Fibroblast of skin of scalp (primary cell): ENCODE measurements at regions not wholly inside any gene's neighbourhood (a gene's known extent, or its start where the extent isn't known, plus 50 kb on each side); places are given as distances from the start of the nearest gene placed in this dataset.
"Not testable (repeated sequence)": the region's sequence is repeated elsewhere in the genome, so short reads cannot be mapped to it uniquely, and the experiment has no call there.

ENCODE experiments used
- DNase-seq: peaks from one replicate; pipeline ENCODE4 v3.0.0-alpha.2; 2013

- no peak for DNase-seq
Observed at GRCh38 chr5:29218138-29218537, 1975.3 kb upstream of the CDH6 start.

DNA sequence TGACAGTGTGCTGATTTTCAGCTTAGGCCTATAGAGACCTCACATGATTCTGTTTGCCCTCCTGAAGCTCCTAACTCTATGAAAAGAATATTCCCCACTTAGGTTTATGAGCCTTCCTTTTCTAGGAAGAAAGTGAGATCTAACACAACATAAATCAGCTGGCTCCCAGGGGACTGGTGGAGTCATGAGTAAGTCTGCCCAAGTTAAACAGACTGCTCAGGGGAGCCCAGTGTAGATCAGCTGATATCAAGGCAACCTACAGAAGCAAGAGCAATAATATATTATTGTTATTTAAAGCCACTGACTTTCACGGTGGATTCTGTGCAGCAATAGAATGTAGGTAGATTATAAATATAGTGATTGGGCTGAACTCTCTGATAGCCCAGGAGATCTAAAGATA, 1978.6 kb upstream of the CDH6 start:
- DNase-seq: no peak

- no peak for DNase-seq
Observed at GRCh38 chr5:29213475-29213874, 1980.0 kb upstream of the CDH6 start.

GRCh38 chr5:29208024-29208423, 1985.5 kb upstream of the CDH6 start:
- DNase-seq: no peak

DNA sequence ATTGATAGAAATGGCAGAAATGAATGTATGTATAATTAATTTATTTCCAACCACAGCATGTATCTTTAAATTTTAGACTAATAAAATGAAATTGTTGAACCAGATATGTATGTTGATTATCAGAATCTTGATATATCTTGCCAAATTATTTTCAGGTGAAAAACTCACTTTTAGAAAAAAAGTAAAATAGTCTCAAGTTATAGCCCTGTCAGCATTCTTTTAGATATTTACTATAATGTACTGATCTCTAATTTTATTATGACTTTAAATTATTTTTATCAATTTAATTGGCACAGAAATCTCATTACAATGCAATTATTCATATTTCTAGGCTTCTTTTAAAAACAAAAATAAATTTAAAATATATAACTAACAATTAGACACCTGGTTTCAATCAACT, 1990.4 kb upstream of the CDH6 start:
- no peak for DNase-seq

DNA sequence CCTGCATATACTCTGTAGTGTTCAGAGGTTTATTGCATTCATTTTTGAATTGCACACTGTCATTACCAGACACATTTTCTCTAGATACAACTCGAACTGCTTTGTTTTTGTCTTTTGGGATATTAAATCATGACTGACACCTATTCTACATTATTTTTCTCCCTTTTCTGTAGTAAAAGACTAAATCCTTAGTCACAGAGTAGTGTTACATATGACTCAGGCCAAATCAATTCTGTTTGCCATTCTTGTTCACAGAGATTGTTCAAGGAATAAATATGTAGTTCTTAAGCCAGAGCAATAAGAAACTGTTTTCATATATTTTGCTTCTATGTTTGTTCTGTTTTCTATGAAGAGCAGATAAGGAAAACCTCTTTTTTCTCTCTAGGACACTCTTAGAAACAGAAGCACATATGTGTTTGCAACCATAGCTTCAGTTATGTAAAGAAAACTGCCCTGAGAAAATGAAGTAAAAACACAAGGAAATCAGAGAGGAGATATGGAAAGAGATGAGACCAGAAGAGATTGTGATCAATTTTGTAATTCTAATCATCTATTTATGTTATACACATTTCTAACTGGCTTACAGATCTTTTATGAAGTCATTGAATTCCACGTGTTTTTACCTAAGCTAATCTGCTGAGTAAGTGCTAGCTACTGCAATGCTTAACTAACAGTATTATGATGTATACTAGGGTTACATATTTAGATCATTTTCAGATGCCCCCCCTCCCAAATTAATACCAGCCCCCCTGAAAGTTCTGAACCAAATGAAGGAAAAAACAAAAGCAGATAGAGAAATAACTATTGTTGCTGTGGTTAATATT, 1995.6 kb upstream of the CDH6 start:
- no peak for DNase-seq

GRCh38 chr5:29193972-29194371, 1999.5 kb upstream of the CDH6 start:
- DNase-seq: no peak

DNA sequence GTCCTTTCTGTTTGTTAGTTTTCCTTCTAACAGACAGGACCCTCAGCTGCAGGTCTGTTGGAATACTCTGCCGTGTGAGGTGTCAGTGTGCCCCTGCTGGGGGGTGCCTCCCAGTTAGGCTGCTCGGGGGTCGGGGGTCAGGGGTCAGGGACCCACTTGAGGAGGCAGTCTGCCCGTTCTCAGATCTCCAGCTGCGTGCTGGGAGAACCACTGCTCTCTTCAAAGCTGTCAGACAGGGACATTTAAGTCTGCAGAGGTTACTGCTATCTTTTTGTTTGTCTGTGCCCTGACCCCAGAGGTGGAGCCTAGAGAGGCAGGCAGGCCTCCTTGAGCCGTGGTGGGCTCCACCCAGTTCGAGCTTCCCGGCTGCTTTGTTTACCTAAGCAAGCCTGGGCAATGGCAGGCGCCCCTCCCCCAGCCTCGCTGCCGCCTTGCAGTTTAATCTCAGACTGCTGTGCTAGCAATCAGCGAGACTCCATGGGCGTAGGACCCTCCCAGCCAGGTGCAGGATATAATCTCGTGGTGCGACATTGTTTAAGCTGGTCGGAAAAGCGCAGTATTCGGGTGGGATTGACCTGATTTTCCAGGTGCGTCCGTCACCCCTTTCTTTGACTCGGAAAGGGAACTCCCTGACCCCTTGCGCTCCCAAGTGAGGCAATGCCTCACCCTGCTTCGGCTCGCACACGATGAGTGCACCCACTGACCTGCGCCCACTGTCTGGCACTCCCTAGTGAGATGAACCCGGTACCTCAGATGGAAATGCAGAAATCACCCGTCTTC, 2002.0 kb upstream of the CDH6 start:
- not testable (repeated sequence) for DNase-seq

- not testable (repeated sequence) for DNase-seq
Observed at GRCh38 chr5:29190398-29190797, 2003.1 kb upstream of the CDH6 start.

- not testable (repeated sequence) for DNase-seq
Observed at GRCh38 chr5:29186380-29186779, 2007.1 kb upstream of the CDH6 start.

- DNase-seq: no peak
Observed at GRCh38 chr5:29185558-29185957, 2007.9 kb upstream of the CDH6 start.

DNA sequence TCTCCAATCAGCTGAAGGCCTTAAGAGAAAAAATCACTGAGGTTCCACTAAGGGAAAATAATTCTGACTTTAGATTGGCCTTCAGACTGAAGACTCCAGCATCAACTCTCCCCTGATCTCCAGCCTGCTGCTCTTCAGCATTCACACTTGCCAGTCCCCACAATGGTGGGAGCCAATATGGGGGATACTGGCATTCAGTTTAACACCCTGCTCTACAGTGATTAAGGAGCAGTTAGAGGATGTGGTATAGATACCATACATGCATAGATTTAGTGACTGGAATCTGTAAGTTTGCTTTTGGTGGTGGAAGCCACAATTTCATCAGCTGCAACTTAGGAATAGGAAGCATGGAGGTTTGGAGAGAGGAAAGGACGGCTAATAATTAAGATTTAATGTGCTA, 2017.7 kb upstream of the CDH6 start:
- DNase-seq: no peak

- DNase-seq: no peak
Observed at GRCh38 chr5:29170599-29170998, 2022.9 kb upstream of the CDH6 start.

- no peak for DNase-seq
Observed at GRCh38 chr5:29169886-29170285, 2023.6 kb upstream of the CDH6 start.

GRCh38 chr5:29162297-29162696, 2031.2 kb upstream of the CDH6 start:
- no peak for DNase-seq

DNA sequence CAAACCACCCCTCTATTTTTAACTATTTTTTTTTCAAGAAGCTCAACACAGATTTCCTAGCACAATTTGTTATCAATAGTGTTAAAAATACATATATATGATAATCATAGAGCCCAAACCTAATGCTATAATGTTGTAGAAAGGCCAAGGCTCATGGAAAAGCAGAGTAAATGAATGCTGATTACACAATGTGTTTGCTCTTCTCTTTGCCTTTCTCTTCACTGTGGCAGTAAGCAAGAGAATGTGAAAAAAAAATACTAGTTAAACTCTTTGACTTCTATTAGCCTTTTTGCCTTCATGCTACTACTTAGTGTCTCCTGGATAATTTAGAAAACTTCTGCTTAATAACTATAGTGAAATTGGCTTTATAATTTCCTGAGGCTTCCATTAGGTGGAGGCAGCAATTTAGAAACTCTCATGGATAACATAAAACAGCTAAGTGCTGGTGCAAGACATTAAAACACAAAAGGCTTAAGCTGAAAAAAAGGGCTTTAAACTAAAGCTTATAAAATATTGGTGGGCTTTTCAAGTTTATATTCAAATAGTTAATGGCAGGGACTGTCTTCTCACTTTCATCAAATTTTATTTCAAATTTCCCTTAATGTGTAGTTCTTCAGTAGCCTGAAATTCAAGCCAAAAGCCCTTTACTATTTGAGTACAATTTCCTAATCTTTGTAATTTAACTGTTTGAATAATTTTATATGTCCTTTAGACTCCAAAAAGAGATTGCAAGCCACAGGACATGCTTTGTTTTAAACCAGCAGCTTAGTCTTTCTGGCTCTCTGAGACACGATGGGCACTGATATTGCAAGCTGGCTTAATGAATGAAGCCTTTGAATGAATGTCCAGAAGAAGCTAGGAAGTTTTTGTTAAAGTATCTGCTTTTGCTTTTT, 2031.8 kb upstream of the CDH6 start:
- no peak for DNase-seq

- no peak for DNase-seq
Observed at GRCh38 chr5:29157975-29158374, 2035.5 kb upstream of the CDH6 start.

GRCh38 chr5:29150840-29151239, 2042.6 kb upstream of the CDH6 start:
- no peak for DNase-seq

DNA sequence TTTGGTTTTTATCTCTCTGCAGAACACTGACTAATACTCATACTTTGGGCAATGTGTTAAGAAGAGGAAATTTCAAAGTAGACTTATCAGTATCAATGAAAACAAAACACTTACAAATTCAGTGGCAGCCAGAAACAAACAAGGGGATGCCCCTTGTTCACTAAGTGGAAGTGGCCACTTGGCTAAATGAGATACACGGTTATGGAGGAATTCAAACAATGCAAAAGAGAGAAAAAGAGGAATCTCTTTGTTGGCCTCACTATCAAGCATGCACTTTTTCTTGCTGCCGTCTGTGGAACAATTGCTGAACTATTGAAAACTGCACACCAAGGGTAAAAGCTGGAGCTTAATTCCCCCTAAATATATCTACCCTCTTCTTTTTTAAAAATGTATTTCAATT, 2044.9 kb upstream of the CDH6 start:
- no peak for DNase-seq

GRCh38 chr5:29148073-29148472, 2045.4 kb upstream of the CDH6 start:
- no peak for DNase-seq

DNA sequence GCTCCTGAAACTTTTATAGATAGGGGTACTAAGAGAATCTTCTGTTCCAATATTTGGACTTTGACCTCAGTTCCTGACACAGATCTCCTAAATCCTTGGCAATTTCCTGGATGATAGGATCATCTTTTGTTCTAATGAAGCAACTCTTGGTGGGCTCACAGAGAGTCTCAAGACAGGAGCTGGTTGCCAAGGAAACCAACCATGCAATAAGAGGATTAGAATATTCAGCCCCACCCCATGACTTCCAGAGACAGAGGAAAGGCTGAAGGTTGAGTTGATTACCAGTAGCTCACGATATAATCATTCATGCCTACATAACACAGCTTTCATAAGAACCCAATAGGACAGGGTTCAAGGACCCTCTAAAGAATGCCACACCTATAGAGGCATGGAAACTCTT, 2050.2 kb upstream of the CDH6 start:
- no peak for DNase-seq

GRCh38 chr5:29134418-29134817, 2059.1 kb upstream of the CDH6 start:
- DNase-seq: no peak

- DNase-seq: no peak
Observed at GRCh38 chr5:29131285-29131684, 2062.2 kb upstream of the CDH6 start.
